A673 (cell line): ENCODE measurements at regions not wholly inside any gene's neighbourhood (a gene's known extent, or its start where the extent isn't known, plus 50 kb on each side); places are given as distances from the start of the nearest gene placed in this dataset.

Experiments
- EZH2 ChIP-seq: fragments of 200-600 bp; sonication (generic); IDR thresholded peaks from 2 replicates; pipeline ENCODE4 v1.6.1; 2017; ENCODE audit warnings: borderline replicate concordance, low read depth, mild to moderate bottlenecking, mixed read lengths, antibody characterized with exemption, low read length; ENCODE audit not compliant: poor library complexity, severe bottlenecking
- TF ChIP-seq, protein P1 (sequence below): fragments of 300-800, 200-600 bp; sonication (generic); conservative IDR thresholded peaks from 2 replicates; pipeline ENCODE4 v1.5.1; 2017; ENCODE audit warnings: low read depth, mild to moderate bottlenecking, antibody characterized with exemption, low read length, moderate library complexity, mixed read lengths

DNA sequence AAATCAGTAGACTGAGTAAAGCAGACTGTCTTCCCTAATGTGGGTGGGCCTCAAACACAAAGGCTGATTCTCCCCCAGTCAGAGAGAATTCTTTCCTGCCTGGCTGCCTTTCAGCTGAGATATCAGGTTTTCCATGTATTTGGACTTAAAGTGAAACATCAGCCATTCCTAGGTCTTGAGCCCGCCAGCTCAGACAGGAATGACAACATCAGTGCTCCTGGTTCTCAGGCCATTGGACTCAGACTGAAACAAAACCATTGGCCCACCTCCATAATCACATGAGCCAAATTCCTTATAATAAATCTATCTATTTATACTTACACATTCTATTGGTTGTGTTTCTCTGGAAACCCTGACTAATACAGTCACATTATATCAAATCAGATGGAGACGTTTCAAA, 56.7 kb upstream of the CLPB start:
- TF ChIP-seq, protein P1, sequence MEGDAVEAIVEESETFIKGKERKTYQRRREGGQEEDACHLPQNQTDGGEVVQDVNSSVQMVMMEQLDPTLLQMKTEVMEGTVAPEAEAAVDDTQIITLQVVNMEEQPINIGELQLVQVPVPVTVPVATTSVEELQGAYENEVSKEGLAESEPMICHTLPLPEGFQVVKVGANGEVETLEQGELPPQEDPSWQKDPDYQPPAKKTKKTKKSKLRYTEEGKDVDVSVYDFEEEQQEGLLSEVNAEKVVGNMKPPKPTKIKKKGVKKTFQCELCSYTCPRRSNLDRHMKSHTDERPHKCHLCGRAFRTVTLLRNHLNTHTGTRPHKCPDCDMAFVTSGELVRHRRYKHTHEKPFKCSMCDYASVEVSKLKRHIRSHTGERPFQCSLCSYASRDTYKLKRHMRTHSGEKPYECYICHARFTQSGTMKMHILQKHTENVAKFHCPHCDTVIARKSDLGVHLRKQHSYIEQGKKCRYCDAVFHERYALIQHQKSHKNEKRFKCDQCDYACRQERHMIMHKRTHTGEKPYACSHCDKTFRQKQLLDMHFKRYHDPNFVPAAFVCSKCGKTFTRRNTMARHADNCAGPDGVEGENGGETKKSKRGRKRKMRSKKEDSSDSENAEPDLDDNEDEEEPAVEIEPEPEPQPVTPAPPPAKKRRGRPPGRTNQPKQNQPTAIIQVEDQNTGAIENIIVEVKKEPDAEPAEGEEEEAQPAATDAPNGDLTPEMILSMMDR = no peak
- TF ChIP-seq EZH2 = no peak
